ENCODE measurements at regions not wholly inside any gene's neighbourhood (a gene's known extent, or its start where the extent isn't known, plus 50 kb on each side); places are given as distances from the start of the nearest gene placed in this dataset.
"Not testable (repeated sequence)": the region's sequence is repeated elsewhere in the genome, so short reads cannot be mapped to it uniquely, and the experiment has no call there.

- no peak for DNase-seq
Measured at GRCh38 chr6:141210901-141211300, 921.8 kb upstream of the GJE1 start.

GRCh38 chr6:141209890-141210289 is 922.8 kb upstream of the GJE1 start:
- DNase-seq: no peak

- DNase-seq: no peak
Measured at GRCh38 chr6:141208101-141208500, 924.6 kb upstream of the GJE1 start.

- no peak for DNase-seq
Measured at GRCh38 chr6:141203902-141204575, 928.7 kb upstream of the GJE1 start.

GRCh38 chr6:141202626-141203025 is 930.1 kb upstream of the GJE1 start:
- DNase-seq: no peak

GRCh38 chr6:141199074-141199473 is 933.7 kb upstream of the GJE1 start:
- DNase-seq: no peak

- no peak for DNase-seq
Measured at GRCh38 chr6:141195251-141195832, 937.4 kb upstream of the GJE1 start.

- DNase-seq: no peak
Measured at GRCh38 chr6:141183368-141183767, 949.4 kb upstream of the GJE1 start.

GRCh38 chr6:141175458-141175857 is 957.3 kb upstream of the GJE1 start:
- DNase-seq: not testable (repeated sequence)

GRCh38 chr6:141174932-141175331 is 957.8 kb upstream of the GJE1 start:
- no peak for DNase-seq

- no peak for DNase-seq
Measured at GRCh38 chr6:141173529-141173928, 959.2 kb upstream of the GJE1 start.

- no peak for DNase-seq
Measured at GRCh38 chr6:141169419-141169818, 963.3 kb upstream of the GJE1 start.

- no peak for DNase-seq
Measured at GRCh38 chr6:141167945-141168344, 964.8 kb upstream of the GJE1 start.

GRCh38 chr6:141165002-141165665 is 967.6 kb upstream of the GJE1 start:
- no peak for DNase-seq

GRCh38 chr6:141164042-141164743 is 968.5 kb upstream of the GJE1 start:
- DNase-seq: no peak

- DNase-seq: no peak
Measured at GRCh38 chr6:141163107-141163506, 969.6 kb upstream of the GJE1 start.

GRCh38 chr6:141158740-141159139 is 974.0 kb upstream of the GJE1 start:
- DNase-seq: no peak

- no peak for DNase-seq
Measured at GRCh38 chr6:141153563-141153962, 979.2 kb upstream of the GJE1 start.

- no peak for DNase-seq
Measured at GRCh38 chr6:141152951-141153350, 979.8 kb upstream of the GJE1 start.

GRCh38 chr6:141151710-141152417 is 980.9 kb upstream of the GJE1 start:
- DNase-seq: no peak

- no peak for DNase-seq
Measured at GRCh38 chr6:141141870-141142269, 990.9 kb upstream of the GJE1 start.

- no peak for DNase-seq
Measured at GRCh38 chr6:141140905-141141304, 991.8 kb upstream of the GJE1 start.

- DNase-seq: no peak
Measured at GRCh38 chr6:141139461-141139860, 993.3 kb upstream of the GJE1 start.
